Activated T-helper 17 cell treated with anti-CD3 and anti-CD28 coated beads, Interleukin-2, amount 50 U/mL, for 72 hours (primary cell): ENCODE measurements at regions not wholly inside any gene's neighbourhood (a gene's known extent, or its start where the extent isn't known, plus 50 kb on each side); places are given as distances from the start of the nearest gene placed in this dataset.

ENCODE experiments used
- ATAC-seq: fragments of 150-1000 bp; cut with Tn5 transposase; replicated peaks from 2 replicates; pipeline ENCODE4 v1.10.0; 2021; ENCODE audit warnings: mild to moderate bottlenecking, moderate library complexity
- H3K27ac Mint-ChIP-seq: one replicate; pipeline ENCODE4 v1.8.0; 2022; ENCODE audit warnings: mixed read lengths
- H3K27me3 Mint-ChIP-seq: one replicate; pipeline ENCODE4 v1.8.0; 2022; ENCODE audit warnings: mixed read lengths
- H3K36me3 Mint-ChIP-seq: one replicate; pipeline ENCODE4 v1.8.0; 2022; ENCODE audit warnings: low read depth, mild to moderate bottlenecking, mixed read lengths
- H3K4me1 Mint-ChIP-seq: one replicate; pipeline ENCODE4 v1.8.0; 2022; ENCODE audit warnings: mixed read lengths
- H3K4me3 Mint-ChIP-seq: one replicate; pipeline ENCODE4 v1.8.0; 2022; ENCODE audit warnings: mild to moderate bottlenecking, mixed read lengths
- H3K9me3 Mint-ChIP-seq: one replicate; pipeline ENCODE4 v1.8.0; 2022; ENCODE audit warnings: mixed read lengths

DNA sequence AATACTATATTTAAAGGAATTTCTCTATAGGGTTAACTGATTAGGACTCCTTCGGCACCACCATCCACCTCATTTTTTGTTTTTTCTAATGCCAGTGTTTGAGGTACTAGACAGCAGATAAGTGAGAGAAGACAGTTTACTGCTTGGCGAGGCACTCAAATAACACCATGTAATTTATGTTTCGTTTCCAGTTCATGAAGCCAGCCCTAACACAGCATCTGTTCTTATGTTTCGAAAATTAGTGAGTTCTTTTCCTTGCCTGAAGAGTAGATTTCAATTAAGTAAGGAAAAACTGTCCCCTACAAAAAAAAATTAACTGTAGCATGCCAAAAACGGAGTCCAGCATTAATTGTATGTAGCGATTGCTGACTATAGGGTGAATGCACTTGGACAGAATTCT, 409.1 kb downstream of the TBC1D4 start:
- Mint-ChIP-seq H3K4me3 (no peak overlapping the region), H3K9me3 (no peaks in the 10 kb centered on the region), H3K27me3 (peaks cover 24% of the 10 kb centered on the region), H3K4me1 (no peaks in the 10 kb centered on the region), H3K36me3 (no peaks in the 10 kb centered on the region), H3K27ac (no peak overlapping the region)
- ATAC-seq: no peak

DNA sequence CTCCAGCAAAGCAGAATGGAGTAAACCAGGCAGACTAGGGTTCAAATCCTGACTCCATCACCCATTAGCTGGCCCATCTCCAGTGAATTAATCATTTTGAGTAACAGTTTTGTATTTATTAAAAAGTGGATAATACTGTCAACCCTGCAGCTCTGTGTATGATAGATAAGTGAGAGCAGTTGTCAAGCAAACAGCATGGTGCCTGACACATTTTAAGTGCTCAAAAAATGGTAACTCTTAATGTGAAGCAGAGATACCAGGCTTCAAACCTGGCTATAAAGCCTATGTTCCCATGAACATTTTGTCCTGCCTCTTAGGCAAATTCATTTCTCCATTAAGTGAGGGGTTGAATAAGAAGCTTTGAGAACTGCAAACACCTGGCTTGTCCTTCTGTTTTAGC, 409.6 kb downstream of the TBC1D4 start:
- no peak for ATAC-seq
- Mint-ChIP-seq H3K27me3 (peaks cover 19% of the 10 kb centered on the region), H3K4me1 (no peaks in the 10 kb centered on the region), H3K36me3 (no peaks in the 10 kb centered on the region), H3K27ac (no peak overlapping the region), H3K4me3 (no peak overlapping the region), H3K9me3 (no peaks in the 10 kb centered on the region)

DNA sequence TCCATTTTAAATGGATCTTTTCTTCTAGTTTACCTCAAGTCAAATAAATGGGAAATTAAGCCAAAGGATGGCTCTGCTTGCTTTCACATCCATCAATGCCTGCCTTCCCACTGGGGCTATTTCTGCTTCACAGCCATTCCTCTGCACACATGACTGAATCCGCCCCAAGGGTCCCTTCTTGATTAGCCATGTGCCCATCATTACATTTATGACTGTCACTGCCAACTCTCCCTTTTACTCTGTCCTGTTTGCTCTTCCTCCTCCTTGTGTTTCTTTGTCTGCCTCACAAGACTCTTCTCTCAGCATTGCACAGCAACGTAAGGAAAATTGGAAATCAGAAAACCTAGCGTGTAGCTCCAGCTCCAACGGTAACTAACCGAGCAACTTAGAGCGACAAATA, 410.2 kb downstream of the TBC1D4 start:
- no peak for ATAC-seq
- Mint-ChIP-seq H3K27ac (no peak overlapping the region), H3K4me1 (no peaks in the 10 kb centered on the region), H3K27me3 (peaks cover 16% of the 10 kb centered on the region), H3K9me3 (no peaks in the 10 kb centered on the region), H3K36me3 (no peaks in the 10 kb centered on the region), H3K4me3 (no peak overlapping the region)

DNA sequence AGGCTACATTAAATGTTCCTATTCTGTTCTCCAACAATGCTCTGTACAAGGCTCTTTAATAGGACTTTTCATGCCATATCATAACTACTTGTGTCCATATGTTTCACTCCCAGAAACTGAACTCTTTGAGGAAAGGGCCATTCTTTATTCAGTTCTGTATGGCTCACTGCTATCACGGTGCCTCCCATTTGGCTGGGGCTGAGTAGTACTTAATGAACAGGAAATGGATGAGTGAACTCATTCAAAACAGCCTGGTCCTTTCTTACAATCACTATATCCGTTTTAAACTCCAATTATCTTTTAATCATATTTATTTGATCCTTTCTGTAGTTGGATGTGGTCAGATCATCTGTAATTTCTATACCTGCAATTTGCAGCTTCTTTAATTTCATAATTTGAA, 410.6 kb downstream of the TBC1D4 start:
- no peaks in the 10 kb centered on the region for H3K4me1 Mint-ChIP-seq

GRCh38 chr13:75061909-75062308, 420.1 kb downstream of the TBC1D4 start:
- no peaks in the 10 kb centered on the region for H3K36me3 Mint-ChIP-seq
- H3K4me3 Mint-ChIP-seq: no peak overlapping the region
- H3K27ac Mint-ChIP-seq: no peak overlapping the region
- no peak for ATAC-seq
- H3K9me3 Mint-ChIP-seq: no peaks in the 10 kb centered on the region
- peaks cover 4% of the 10 kb centered on the region for H3K27me3 Mint-ChIP-seq
- H3K4me1 Mint-ChIP-seq: no peaks in the 10 kb centered on the region

More for the DNA sequence above, 410.6 kb downstream of the TBC1D4 start:
- ATAC-seq: no peak
- Mint-ChIP-seq H3K27me3 (peaks cover 14% of the 10 kb centered on the region), H3K36me3 (no peaks in the 10 kb centered on the region), H3K4me3 (no peak overlapping the region), H3K9me3 (no peaks in the 10 kb centered on the region), H3K27ac (no peak overlapping the region)

GRCh38 chr13:75055296-75055695, 426.7 kb downstream of the TBC1D4 start:
- Mint-ChIP-seq H3K36me3 (no peaks in the 10 kb centered on the region), H3K4me3 (no peak overlapping the region), H3K27me3 (peaks cover 17% of the 10 kb centered on the region), H3K9me3 (no peaks in the 10 kb centered on the region), H3K27ac (no peak overlapping the region), H3K4me1 (no peaks in the 10 kb centered on the region)
- ATAC-seq: no peak

DNA sequence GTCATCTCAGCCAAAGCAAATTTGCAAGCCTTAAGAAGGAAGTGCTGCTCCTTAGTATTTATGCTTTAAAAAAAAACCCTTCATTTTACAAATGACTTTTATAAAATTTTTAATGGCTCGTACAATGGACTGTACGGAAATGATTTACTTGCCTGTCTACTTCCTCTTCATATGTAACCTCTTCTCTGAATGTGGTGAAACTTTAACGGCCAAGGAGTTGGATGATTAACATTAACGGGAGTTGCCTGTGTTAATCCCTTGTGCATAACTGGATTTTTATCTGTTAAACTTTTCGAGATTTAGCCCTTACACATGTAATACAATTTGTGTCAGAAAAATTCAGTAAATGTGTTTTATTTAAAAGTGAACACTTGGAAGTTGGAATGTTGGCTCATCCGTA, 429.4 kb downstream of the TBC1D4 start:
- Mint-ChIP-seq H3K36me3 (no peaks in the 10 kb centered on the region), H3K4me1 (no peaks in the 10 kb centered on the region), H3K4me3 (no peak overlapping the region), H3K9me3 (no peaks in the 10 kb centered on the region), H3K27ac (no peak overlapping the region), H3K27me3 (peaks cover 13% of the 10 kb centered on the region)
- ATAC-seq: no peak

DNA sequence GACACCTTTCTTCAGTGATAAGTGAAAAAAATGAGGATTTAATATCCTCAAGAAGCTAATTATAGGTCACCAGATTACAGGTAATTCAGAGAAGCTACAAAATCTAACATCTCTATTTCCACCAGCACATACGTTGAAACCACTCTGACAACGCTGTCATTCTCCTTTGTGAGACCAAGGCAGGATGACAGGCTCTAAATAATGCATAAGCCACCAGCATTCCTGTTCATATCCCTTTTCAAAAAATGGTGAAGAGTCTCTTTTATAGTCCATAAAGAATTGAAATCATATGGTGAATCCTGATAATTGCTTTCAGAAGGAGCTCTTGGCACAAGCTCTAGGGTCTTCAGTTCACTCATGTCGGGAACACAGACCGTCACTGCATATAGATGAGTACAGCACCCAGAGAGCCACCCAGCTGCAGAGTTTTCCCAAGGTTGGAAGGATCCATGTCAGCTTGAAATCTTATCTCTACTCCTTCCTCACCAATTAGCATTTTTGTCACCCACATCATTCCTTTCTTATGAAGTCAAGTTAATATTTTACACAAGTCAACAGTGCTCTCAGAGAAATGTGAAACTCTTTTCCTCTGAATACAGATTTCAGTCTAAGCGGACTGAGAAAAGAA, 431.4 kb downstream of the TBC1D4 start:
- no peaks in the 10 kb centered on the region for H3K4me1 Mint-ChIP-seq
- ATAC-seq: no peak

DNA sequence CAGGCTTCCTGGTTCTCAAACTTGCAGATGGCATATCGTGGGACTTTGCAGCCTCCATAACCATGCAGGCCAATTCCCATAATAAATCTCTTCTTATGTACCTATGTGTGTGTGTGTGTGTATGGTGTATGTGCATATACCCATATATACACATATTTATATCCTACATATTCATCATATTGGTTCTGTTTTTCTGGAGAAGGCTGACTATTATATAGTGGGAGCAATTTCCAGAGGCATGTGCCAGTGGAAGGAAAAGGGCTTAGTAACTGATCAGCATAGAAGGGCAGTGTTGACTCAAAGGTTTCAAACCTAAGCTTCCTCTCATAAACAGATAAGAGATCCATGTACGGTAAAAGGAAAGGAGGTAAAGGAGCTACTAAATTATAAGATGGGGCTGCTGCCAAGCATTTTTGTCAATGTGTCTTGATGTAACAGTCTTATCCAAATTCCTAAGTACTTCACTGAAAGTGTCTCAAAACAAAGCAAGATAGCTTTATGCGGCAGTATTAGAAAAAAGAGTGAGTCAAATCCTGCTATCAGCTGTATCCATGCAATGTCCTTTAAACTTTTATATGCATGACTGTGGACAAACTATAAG, 432.1 kb downstream of the TBC1D4 start:
- H3K27ac Mint-ChIP-seq: no peak overlapping the region
- H3K4me1 Mint-ChIP-seq: no peaks in the 10 kb centered on the region
- H3K4me3 Mint-ChIP-seq: no peak overlapping the region
- no peaks in the 10 kb centered on the region for H3K36me3 Mint-ChIP-seq
- no peaks in the 10 kb centered on the region for H3K9me3 Mint-ChIP-seq
- H3K27me3 Mint-ChIP-seq: peaks cover 8% of the 10 kb centered on the region
- ATAC-seq: no peak

More for the DNA sequence above, 431.4 kb downstream of the TBC1D4 start:
- no peaks in the 10 kb centered on the region for H3K9me3 Mint-ChIP-seq
- H3K4me3 Mint-ChIP-seq: no peak overlapping the region
- H3K27ac Mint-ChIP-seq: no peak overlapping the region
- peaks cover 13% of the 10 kb centered on the region for H3K27me3 Mint-ChIP-seq
- H3K36me3 Mint-ChIP-seq: no peaks in the 10 kb centered on the region

DNA sequence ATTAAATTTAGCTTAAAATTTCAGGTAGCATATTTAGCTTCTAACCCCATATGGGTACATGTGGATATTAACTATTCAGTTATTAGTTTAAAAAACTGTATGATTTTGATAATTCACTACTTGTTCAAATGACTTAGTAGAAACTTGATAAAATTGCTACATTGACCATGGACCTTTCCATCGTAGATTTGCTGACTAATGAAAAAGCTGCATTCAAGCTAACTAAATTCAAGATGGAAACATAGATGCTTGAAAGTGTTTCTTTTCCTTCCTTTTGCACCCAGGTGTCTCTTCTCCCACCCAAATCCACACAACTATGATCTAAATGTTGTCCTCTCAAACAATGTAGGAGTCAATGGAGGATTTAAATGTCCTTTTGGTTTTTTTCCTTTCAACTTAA, 439.2 kb downstream of the TBC1D4 start:
- Mint-ChIP-seq H3K27ac (no peak overlapping the region), H3K4me3 (no peak overlapping the region), H3K36me3 (no peaks in the 10 kb centered on the region), H3K4me1 (no peaks in the 10 kb centered on the region), H3K9me3 (peaks cover 4% of the 10 kb centered on the region), H3K27me3 (peaks cover 3% of the 10 kb centered on the region)
- ATAC-seq: no peak

- Mint-ChIP-seq H3K36me3 (no peaks in the 10 kb centered on the region), H3K27me3 (peaks cover 6% of the 10 kb centered on the region)
Observed at GRCh38 chr13:75038393-75039113, 443.4 kb downstream of the TBC1D4 start.

DNA sequence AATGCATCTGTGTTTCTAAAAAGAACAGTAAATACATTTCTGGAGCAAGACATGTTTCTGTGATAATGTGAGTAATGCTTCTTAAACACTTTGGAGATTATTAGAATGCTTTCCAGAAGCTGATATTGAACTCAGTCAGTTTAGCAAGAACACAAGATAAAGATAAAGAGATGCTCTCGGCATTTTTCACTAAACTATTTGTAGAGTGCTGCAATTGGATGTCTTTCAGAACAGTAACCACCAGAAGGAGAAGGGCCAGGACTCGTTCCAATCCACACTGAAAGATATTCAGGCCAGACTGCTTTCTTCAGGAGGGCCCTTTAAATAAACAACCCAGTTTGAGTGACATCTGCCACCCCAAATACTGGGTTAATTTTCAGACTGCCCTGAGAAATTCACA, 456.0 kb downstream of the TBC1D4 start:
- Mint-ChIP-seq H3K4me3 (no peak overlapping the region), H3K36me3 (no peaks in the 10 kb centered on the region), H3K9me3 (no peaks in the 10 kb centered on the region), H3K27ac (no peak overlapping the region), H3K4me1 (no peaks in the 10 kb centered on the region), H3K27me3 (no peaks in the 10 kb centered on the region)
- no peak for ATAC-seq

More at GRCh38 chr13:75038393-75039113, 443.4 kb downstream of the TBC1D4 start:
- H3K9me3 Mint-ChIP-seq: peaks cover 14% of the 10 kb centered on the region
- H3K27ac Mint-ChIP-seq: no peak overlapping the region
- no peak for ATAC-seq
- no peaks in the 10 kb centered on the region for H3K4me1 Mint-ChIP-seq
- H3K4me3 Mint-ChIP-seq: no peak overlapping the region

- H3K27me3 Mint-ChIP-seq: no peaks in the 10 kb centered on the region
- H3K36me3 Mint-ChIP-seq: no peaks in the 10 kb centered on the region
- H3K9me3 Mint-ChIP-seq: no peaks in the 10 kb centered on the region
- ATAC-seq: no peak
- H3K27ac Mint-ChIP-seq: no peak overlapping the region
- no peaks in the 10 kb centered on the region for H3K4me1 Mint-ChIP-seq
- H3K4me3 Mint-ChIP-seq: no peak overlapping the region
Observed at GRCh38 chr13:75024602-75025001, 457.4 kb downstream of the TBC1D4 start.

GRCh38 chr13:75023609-75024008, 458.4 kb downstream of the TBC1D4 start:
- Mint-ChIP-seq H3K4me1 (no peaks in the 10 kb centered on the region), H3K27ac (no peak overlapping the region), H3K9me3 (no peaks in the 10 kb centered on the region), H3K27me3 (no peaks in the 10 kb centered on the region), H3K36me3 (no peaks in the 10 kb centered on the region), H3K4me3 (no peak overlapping the region)
- no peak for ATAC-seq

DNA sequence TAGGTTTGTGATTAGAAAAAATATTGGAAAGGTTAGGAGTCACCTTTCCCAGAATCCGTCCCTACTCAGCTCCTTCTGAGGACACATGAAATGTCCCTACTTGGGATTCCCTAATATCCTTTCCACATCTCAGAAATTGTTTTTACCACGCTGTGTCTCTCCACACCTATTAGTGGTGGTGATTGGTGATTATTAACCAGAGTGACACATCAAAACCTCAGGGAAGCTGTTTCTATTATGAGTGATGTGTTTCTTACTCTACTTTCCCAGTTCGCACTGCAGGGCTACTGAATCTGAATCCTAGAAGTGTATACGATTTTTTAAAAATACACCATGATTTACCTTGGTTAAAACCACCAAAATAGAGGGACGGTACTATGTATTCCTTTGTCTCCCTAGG, 460.8 kb downstream of the TBC1D4 start:
- no peak for ATAC-seq
- Mint-ChIP-seq H3K27ac (no peak overlapping the region), H3K27me3 (peaks cover 5% of the 10 kb centered on the region), H3K36me3 (no peaks in the 10 kb centered on the region), H3K4me1 (no peaks in the 10 kb centered on the region), H3K4me3 (no peak overlapping the region), H3K9me3 (no peaks in the 10 kb centered on the region)
